ENCODE measurements at regions not wholly inside any gene's neighbourhood (a gene's known extent, or its start where the extent isn't known, plus 50 kb on each side); places are given as distances from the start of the nearest gene placed in this dataset.

DNA sequence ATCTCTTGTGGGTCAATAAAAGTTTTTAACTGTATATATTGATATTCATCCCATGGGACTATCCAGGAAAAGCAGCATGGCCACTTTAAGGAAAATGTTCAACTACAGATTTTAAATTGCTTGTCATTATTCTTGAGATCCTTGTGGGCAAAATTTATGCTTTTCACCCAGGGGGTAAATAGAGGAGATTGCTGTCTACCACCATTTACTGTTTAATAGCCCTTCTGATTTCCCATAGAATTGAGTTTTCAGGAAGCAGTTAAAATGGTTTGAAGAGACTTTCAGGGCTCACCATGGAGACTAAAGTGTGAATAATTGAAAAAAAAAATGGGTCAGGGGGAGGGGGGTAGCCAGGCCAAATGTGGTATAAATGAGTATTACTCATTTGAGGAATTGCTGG, 901.1 kb upstream of the POT1 start:
- TF ChIP-seq, protein P1, sequence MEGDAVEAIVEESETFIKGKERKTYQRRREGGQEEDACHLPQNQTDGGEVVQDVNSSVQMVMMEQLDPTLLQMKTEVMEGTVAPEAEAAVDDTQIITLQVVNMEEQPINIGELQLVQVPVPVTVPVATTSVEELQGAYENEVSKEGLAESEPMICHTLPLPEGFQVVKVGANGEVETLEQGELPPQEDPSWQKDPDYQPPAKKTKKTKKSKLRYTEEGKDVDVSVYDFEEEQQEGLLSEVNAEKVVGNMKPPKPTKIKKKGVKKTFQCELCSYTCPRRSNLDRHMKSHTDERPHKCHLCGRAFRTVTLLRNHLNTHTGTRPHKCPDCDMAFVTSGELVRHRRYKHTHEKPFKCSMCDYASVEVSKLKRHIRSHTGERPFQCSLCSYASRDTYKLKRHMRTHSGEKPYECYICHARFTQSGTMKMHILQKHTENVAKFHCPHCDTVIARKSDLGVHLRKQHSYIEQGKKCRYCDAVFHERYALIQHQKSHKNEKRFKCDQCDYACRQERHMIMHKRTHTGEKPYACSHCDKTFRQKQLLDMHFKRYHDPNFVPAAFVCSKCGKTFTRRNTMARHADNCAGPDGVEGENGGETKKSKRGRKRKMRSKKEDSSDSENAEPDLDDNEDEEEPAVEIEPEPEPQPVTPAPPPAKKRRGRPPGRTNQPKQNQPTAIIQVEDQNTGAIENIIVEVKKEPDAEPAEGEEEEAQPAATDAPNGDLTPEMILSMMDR (IDR thresholded peaks at IDR 0.05): no peak
- TF ChIP-seq POLR2A (IDR thresholded peaks at IDR 0.05): no peak

Data from testis (tissue), 2 donors.